Adrenal gland (tissue), 5 donors: ENCODE measurements at regions not wholly inside any gene's neighbourhood (a gene's known extent, or its start where the extent isn't known, plus 50 kb on each side); places are given as distances from the start of the nearest gene placed in this dataset.
"Not testable (repeated sequence)": the region's sequence is repeated elsewhere in the genome, so short reads cannot be mapped to it uniquely, and the experiment has no call there.

Source experiments
- CTCF ChIP-seq, 6 experiments: fragments of 450-650 bp in 4 of 6; fragments of 200-600 bp in 2 of 6; sonication (generic) in 1 of 6; IDR thresholded peaks; 1 replicate in 5 of 6; 2 replicates in 1 of 6; pipeline versions ENCODE4 v1.5.1 to v1.8.0; 2016 to 2021; ENCODE audit warnings: antibody characterized with exemption in 6 of 6, mild to moderate bottlenecking in 2 of 6, moderate library complexity in 1 of 6
- POLR2A ChIP-seq, 2 donors: fragments of 450-650 bp; IDR thresholded peaks; one replicate each; pipeline ENCODE4 v1.6.1; 2017; ENCODE audit warnings: antibody characterized with exemption in 2 of 2, mild to moderate bottlenecking in 2 of 2, moderate library complexity in 1 of 2
- donor health status: DM: no; HTN: no; CAD: no.

GRCh38 chr20:30815027-30815576 is 442.4 kb upstream of the DEFB115 start:
- TF ChIP-seq CTCF, POLR2A (IDR thresholded peaks at IDR 0.05): not testable (repeated sequence)
